Esophagus muscularis mucosa (tissue), 4 donors: ENCODE measurements at regions not wholly inside any gene's neighbourhood (a gene's known extent, or its start where the extent isn't known, plus 50 kb on each side); places are given as distances from the start of the nearest gene placed in this dataset.

Source experiments
- DNase-seq: peaks from one replicate; pipeline ENCODE4 v3.0.0-alpha.2; 2017; ENCODE audit errors: extremely low spot score
- H3K27ac ChIP-seq, 4 donors: fragments of 200-600 bp; sonication (generic); replicated peaks in 1 of 4; 1 replicate in 3 of 4; 2 replicates in 1 of 4; pipeline ENCODE4 v1.5.1; 2016 to 2019; ENCODE audit warnings: mild to moderate bottlenecking in 1 of 4
- H3K27me3 ChIP-seq, 4 donors: fragments of 200-600 bp; sonication (generic); one replicate each; pipeline versions ENCODE4 v1.5.1 to v1.6.0; 2016 to 2019
- H3K36me3 ChIP-seq, 4 donors: fragments of 200-600 bp; sonication (generic); one replicate each; pipeline ENCODE4 v1.5.1; 2016 to 2019
- H3K4me1 ChIP-seq, 4 donors: fragments of 200-600 bp; sonication (generic); one replicate each; pipeline ENCODE4 v1.5.1; 2016 to 2019
- H3K4me3 ChIP-seq, 4 donors: fragments of 200-600 bp; sonication (generic); 1 replicate in 2 of 4; 2 replicates in 2 of 4; pipeline ENCODE4 v1.5.1; 2016 to 2019; ENCODE audit warnings: mild to moderate bottlenecking in 4 of 4, moderate library complexity in 1 of 4
- H3K9me3 ChIP-seq, 4 donors: fragments of 200-600 bp; sonication (generic); 1 replicate in 3 of 4; 2 replicates in 1 of 4; pipeline ENCODE4 v1.5.1; 2016 to 2019
- CTCF ChIP-seq, 3 experiments: fragments of 200-600 bp in 2 of 3; fragments of 450-650 bp in 1 of 3; sonication (generic) in 2 of 3; IDR thresholded peaks; one replicate each; pipeline ENCODE4 v1.5.1; 2017 to 2019; ENCODE audit warnings: antibody characterized with exemption in 3 of 3, mild to moderate bottlenecking in 2 of 3, moderate library complexity in 1 of 3
- EP300 ChIP-seq: sonication (generic); formaldehyde crosslinking; IDR thresholded peaks from one replicate; pipeline ENCODE4 v1.6.1; 2017; ENCODE audit warnings: antibody characterized with exemption
- POLR2A ChIP-seq: fragments of 450-650 bp; IDR thresholded peaks from one replicate; pipeline ENCODE4 v1.6.1; 2017; ENCODE audit warnings: antibody characterized with exemption, moderate library complexity, mild to moderate bottlenecking, low read depth
- POLR2AphosphoS5 ChIP-seq, 2 donors: sonication (generic); formaldehyde crosslinking; IDR thresholded peaks; one replicate each; pipeline ENCODE4 v1.6.1; 2017; ENCODE audit warnings: antibody characterized with exemption in 2 of 2
- WGBS: methylation state at CpG from one replicate; pipeline ENCODE4 v1.1.5; 2018; 5-methylcytosine and 5-hydroxymethylcytosine counted together
- intact Hi-C: fragments of 100-400 bp; cut with DNase I; formaldehyde crosslinking; loops from one replicate; pipeline ENCODE4 v1.15.1; 2023

- H3K27ac ChIP-seq = no peak overlapping the region
- WGBS = 75% methylated on average over 1 of the region's 1 CpG
- H3K36me3 ChIP-seq = no peaks in the 10 kb centered on the region
- no peaks in the 10 kb centered on the region for H3K4me1 ChIP-seq
- no peak for DNase-seq
- no peak for TF ChIP-seq POLR2AphosphoS5 (IDR thresholded peaks at IDR 0.05)
- no peak for TF ChIP-seq POLR2A
- no peak for TF ChIP-seq EP300
- no peak overlapping the region for H3K4me3 ChIP-seq
- H3K27me3 ChIP-seq = peaks cover 0 to 68% (median 0%) of the 10 kb centered on the region in 4 donors
- intact Hi-C loops = no loop called here
- no peaks in the 10 kb centered on the region for H3K9me3 ChIP-seq
Observed at GRCh38 chr1:5408401-5408800, 583.8 kb downstream of the NPHP4 start.

GRCh38 chr1:5405263-5405662, 587.0 kb downstream of the NPHP4 start:
- H3K4me1 ChIP-seq = no peaks in the 10 kb centered on the region
- TF ChIP-seq POLR2AphosphoS5 (IDR thresholded peaks at IDR 0.05) (no peak), POLR2A (no peak), CTCF (IDR thresholded peaks at IDR 0.05) (no peak), EP300 (no peak)
- peaks cover 0 to 46% (median 0%) of the 10 kb centered on the region in 4 donors for H3K27me3 ChIP-seq
- H3K36me3 ChIP-seq = no peaks in the 10 kb centered on the region
- no peaks in the 10 kb centered on the region for H3K9me3 ChIP-seq
- 82% methylated on average over 3 of the region's 3 CpGs for WGBS
- no peak overlapping the region for H3K27ac ChIP-seq
- H3K4me3 ChIP-seq = no peak overlapping the region
- DNase-seq = no peak
- intact Hi-C loops = no loop called here

- Histone ChIP-seq H3K36me3 (no peaks in the 10 kb centered on the region), H3K27ac (no peak overlapping the region), H3K4me1 (no peaks in the 10 kb centered on the region), H3K9me3 (no peaks in the 10 kb centered on the region), H3K27me3 (peaks cover 0 to 40% (median 0%) of the 10 kb centered on the region in 4 donors), H3K4me3 (no peak overlapping the region)
- TF ChIP-seq POLR2AphosphoS5 (IDR thresholded peaks at IDR 0.05) (no peak), POLR2A (no peak), CTCF (IDR thresholded peaks at IDR 0.05) (no peak), EP300 (no peak)
- no peak for DNase-seq
- intact Hi-C loops = no loop called here
- 85% methylated on average over 5 of the region's 7 CpGs for WGBS
Observed at GRCh38 chr1:5404412-5405203, 587.6 kb downstream of the NPHP4 start.

GRCh38 chr1:5403935-5404334, 588.3 kb downstream of the NPHP4 start:
- TF ChIP-seq EP300 (no peak), POLR2AphosphoS5 (IDR thresholded peaks at IDR 0.05) (no peak)
- no peaks in the 10 kb centered on the region for H3K36me3 ChIP-seq
- intact Hi-C loops = no loop called here
- no peaks in the 10 kb centered on the region for H3K9me3 ChIP-seq
- H3K27me3 ChIP-seq = peaks cover 0 to 36% (median 0%) of the 10 kb centered on the region in 4 donors
- DNase-seq = no peak
- 90% methylated on average over 3 of the region's 5 CpGs for WGBS
- no peak overlapping the region for H3K4me3 ChIP-seq
- no peaks in the 10 kb centered on the region for H3K4me1 ChIP-seq
- H3K27ac ChIP-seq = no peak overlapping the region

- Histone ChIP-seq H3K4me3 (no peak overlapping the region), H3K9me3 (no peaks in the 10 kb centered on the region), H3K4me1 (no peaks in the 10 kb centered on the region), H3K27me3 (peaks cover 0 to 26% (median 0%) of the 10 kb centered on the region in 4 donors), H3K27ac (no peak overlapping the region), H3K36me3 (no peaks in the 10 kb centered on the region)
- TF ChIP-seq CTCF (IDR thresholded peaks at IDR 0.05) (no peak), EP300 (no peak), POLR2A (no peak), POLR2AphosphoS5 (IDR thresholded peaks at IDR 0.05) (no peak)
- WGBS = 77% methylated on average over 10 of the region's 10 CpGs
- intact Hi-C loops = no loop called here
- DNase-seq = no peak
Observed at GRCh38 chr1:5402618-5403017, 589.6 kb downstream of the NPHP4 start.
